HCT116 (cell line): ENCODE measurements at regions not wholly inside any gene's neighbourhood (a gene's known extent, or its start where the extent isn't known, plus 50 kb on each side); places are given as distances from the start of the nearest gene placed in this dataset.

Experiments
- ATAC-seq: fragments of 200-7000 bp; cut with Tn5 transposase; 2 replicates; pipeline ENCODE4 v1.9.1; 2020; ENCODE audit warnings: mild to moderate bottlenecking, moderate library complexity
- BruUV-seq: library from RNA; stranded (reverse); fragments of 400-500 nt; replicated peaks from 2 replicates; lab custom pipeline; 2021; lab: Mats Ljungman, UMichigan
- CTCF ChIA-PET: fragments of 300-600 bp; sonication (Branson Sonifier 250); formaldehyde crosslinking; loops from one replicate; lab custom pipeline; 2021; ENCODE audit warnings: antibody characterized with exemption; lab: Charles Lee
- POLR2A ChIA-PET: fragments of 300-600, 350-600 bp; sonication (Branson Sonifier 250); formaldehyde crosslinking; loops from one replicate; lab custom pipeline; 2021; ENCODE audit warnings: antibody characterized with exemption; lab: Charles Lee
- RAD21 ChIA-PET, 2 experiments: fragments of 300-600 bp; sonication (Branson Sonifier 250); formaldehyde crosslinking; loops; one replicate each; lab custom pipeline; 2023; ENCODE audit warnings: low total read pairs in 2 of 2; ENCODE audit not compliant: uncharacterized antibody in 2 of 2, unreplicated experiment in 2 of 2, low non-redundant PET in 1 of 2; lab: Charles Lee
- DNase-seq: peaks from one replicate; pipeline ENCODE4 v3.0.0-alpha.2; 2010; ENCODE audit warnings: low read depth, low spot score
- H2AFZ ChIP-seq: fragments of 200-600 bp; shearing (Covaris generic), sonication (generic); 2 replicates; pipeline ENCODE4 v1.6.1; 2017; ENCODE audit warnings: low read depth, mixed run types, mixed read lengths, antibody characterized with exemption, low read length; ENCODE audit not compliant: poor library complexity, severe bottlenecking
- H3K27ac ChIP-seq: 2 replicates; pipeline ENCODE4 v1.5.1; 2012; ENCODE audit warnings: low read depth, low read length
- H3K27me3 ChIP-seq: fragments of 200-600 bp; sonication (generic); 2 replicates; pipeline ENCODE4 v1.6.1; 2016; ENCODE audit warnings: mixed run types, low read length, mixed read lengths; ENCODE audit not compliant: insufficient read depth
- H3K36me3 ChIP-seq, 2 experiments: fragments of 200-500 bp in 1 of 2; fragments of 200-600 bp in 1 of 2; sonication (Bioruptor generic) in 1 of 2; sonication (generic) in 1 of 2; 2 replicates each; pipeline versions ENCODE4 v1.5.1 to v1.6.1; 2014 to 2016; ENCODE audit warnings: low read length in 2 of 2, inconsistent platforms in 1 of 2, mixed read lengths in 1 of 2, mixed run types in 1 of 2; ENCODE audit not compliant: insufficient read depth in 2 of 2, control insufficient read depth in 1 of 2
- H3K4me1 ChIP-seq, 2 experiments: fragments of 200-600 bp in 1 of 2; sonication (generic) in 1 of 2; 2 replicates each; pipeline versions ENCODE4 v1.5.1 to v1.6.1; 2012 to 2017; ENCODE audit warnings: low read length in 2 of 2, inconsistent platforms in 1 of 2, mild to moderate bottlenecking in 1 of 2, mixed read lengths in 1 of 2, mixed run types in 1 of 2, moderate library complexity in 1 of 2; ENCODE audit not compliant: insufficient read depth in 2 of 2, control insufficient read depth in 1 of 2
- H3K4me2 ChIP-seq: fragments of 200-600 bp; sonication (generic); 2 replicates; pipeline ENCODE4 v1.6.1; 2017; ENCODE audit warnings: mixed run types, low read length, mixed read lengths
- H3K4me3 ChIP-seq, 2 experiments: fragments of 200-600 bp in 1 of 2; sonication (generic) in 1 of 2; replicated peaks in 1 of 2; 2 replicates each; pipeline ENCODE4 v1.5.1; 2011 to 2016; ENCODE audit warnings: low read length in 2 of 2, control low read depth in 1 of 2, low read depth in 1 of 2, mild to moderate bottlenecking in 1 of 2, mixed read lengths in 1 of 2, mixed run types in 1 of 2
- H3K79me2 ChIP-seq: fragments of 200-600 bp; sonication (generic); 2 replicates; pipeline ENCODE4 v1.6.1; 2017; ENCODE audit warnings: mild to moderate bottlenecking, mixed run types, low read length, moderate library complexity, mixed read lengths; ENCODE audit not compliant: insufficient read depth
- H3K9ac ChIP-seq: fragments of 200-600 bp; sonication (generic); 2 replicates; pipeline ENCODE4 v1.6.1; 2016; ENCODE audit warnings: low read length, mixed read lengths
- H3K9me2 ChIP-seq: fragments of 200-600 bp; sonication (generic), shearing (Covaris generic); 2 replicates; pipeline ENCODE4 v1.6.1; 2017; ENCODE audit warnings: mixed run types, mild to moderate bottlenecking, moderate library complexity; ENCODE audit not compliant: insufficient read depth
- H3K9me3 ChIP-seq, 2 experiments: fragments of 200-500 bp in 1 of 2; fragments of 200-600 bp in 1 of 2; sonication (Bioruptor generic) in 1 of 2; sonication (generic) in 1 of 2; 2 replicates each; pipeline ENCODE4 v1.6.1; 2014 to 2017; ENCODE audit warnings: low read length in 2 of 2, mixed read lengths in 2 of 2, inconsistent platforms in 1 of 2, low read depth in 1 of 2, mild to moderate bottlenecking in 1 of 2, mixed run types in 1 of 2, moderate library complexity in 1 of 2; ENCODE audit not compliant: control insufficient read depth in 1 of 2, insufficient read depth in 1 of 2
- H4K20me1 ChIP-seq: fragments of 200-600 bp; sonication (generic), shearing (Covaris generic); 2 replicates; pipeline ENCODE4 v1.6.1; 2017; ENCODE audit warnings: mixed run types, mild to moderate bottlenecking, moderate library complexity; ENCODE audit not compliant: insufficient read depth
- CBX3 ChIP-seq: IDR thresholded peaks from 2 replicates; pipeline ENCODE4 v1.6.1; 2012; ENCODE audit warnings: low read depth
- EGR1 ChIP-seq: IDR thresholded peaks from 2 replicates; pipeline ENCODE4 v1.6.1; 2012; ENCODE audit warnings: low read depth
- EZH2 ChIP-seq: fragments of 200-600 bp; sonication (generic); IDR thresholded peaks from 2 replicates; pipeline ENCODE4 v1.6.1; 2017; ENCODE audit warnings: antibody characterized with exemption, mixed run types
- FOSL1 ChIP-seq: IDR thresholded peaks from 2 replicates; pipeline ENCODE4 v1.6.1; 2012; ENCODE audit warnings: low read depth
- JUND ChIP-seq: IDR thresholded peaks from 2 replicates; pipeline ENCODE4 v1.6.1; 2012
- SIN3A ChIP-seq: IDR thresholded peaks from 2 replicates; pipeline ENCODE4 v1.6.1; 2012; ENCODE audit warnings: low read depth
- TCF7L2 ChIP-seq: IDR thresholded peaks from 2 replicates; pipeline ENCODE4 v1.7.0; 2011; ENCODE audit warnings: borderline replicate concordance, inconsistent platforms; ENCODE audit not compliant: insufficient read depth, insufficient read length; ENCODE audit errors: extremely low read depth
- ZFX ChIP-seq: fragments of 450-650 bp; IDR thresholded peaks from 2 replicates; pipeline ENCODE4 v1.6.1; 2017
- ZNF274 ChIP-seq: fragments of 200-500 bp; sonication (Bioruptor generic); IDR thresholded peaks from 2 replicates; pipeline ENCODE4 v1.6.1; 2014; ENCODE audit warnings: mild to moderate bottlenecking, low read depth, low read length, inconsistent platforms
- intact Hi-C: fragments of 100-400 bp; cut with micrococcal nuclease; formaldehyde crosslinking; loops from 2 replicates; pipeline ENCODE4 v1.10.0; 2022
- TF ChIP-seq, protein P1 (sequence below), 3 experiments: fragments of 200-600 bp in 1 of 3; sonication (generic) in 1 of 3; IDR thresholded peaks in 2 of 3; conservative IDR thresholded peaks in 1 of 3; 2 replicates each; pipeline ENCODE4 v1.5.1; 2012 to 2017; ENCODE audit warnings: low read depth in 2 of 3, low read length in 2 of 3, antibody characterized with exemption in 1 of 3, borderline replicate concordance in 1 of 3, control low read depth in 1 of 3, mild to moderate bottlenecking in 1 of 3, mixed read lengths in 1 of 3, mixed run types in 1 of 3, moderate library complexity in 1 of 3; ENCODE audit not compliant: insufficient read depth in 1 of 3
- TF ChIP-seq, protein P2 (sequence below): IDR thresholded peaks from 2 replicates; pipeline ENCODE4 v1.6.1; 2011; ENCODE audit warnings: mild to moderate bottlenecking, low read length, moderate library complexity; ENCODE audit not compliant: insufficient replicate concordance; ENCODE audit errors: extremely low read depth

DNA sequence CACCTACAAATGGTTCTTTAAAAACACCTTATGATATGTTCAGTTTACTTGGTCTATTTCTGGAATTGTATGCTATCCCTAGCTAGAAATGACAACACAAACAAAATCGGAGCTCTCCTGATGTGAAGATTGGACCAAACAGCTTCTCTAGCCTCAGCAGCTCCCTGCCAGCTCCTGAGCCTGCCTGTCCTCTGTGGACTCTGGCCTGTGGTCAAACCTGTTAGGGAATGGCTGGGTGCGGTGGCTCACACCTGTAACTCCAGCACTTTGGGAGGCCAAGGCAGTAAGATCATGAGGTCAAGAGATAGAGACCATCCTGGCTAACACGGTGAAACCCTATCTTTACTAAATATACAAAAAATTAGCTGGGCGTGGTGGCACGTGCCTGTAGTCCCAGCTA lies 195.3 kb downstream of the GAS1 start (continued):
- TF ChIP-seq, protein P1, sequence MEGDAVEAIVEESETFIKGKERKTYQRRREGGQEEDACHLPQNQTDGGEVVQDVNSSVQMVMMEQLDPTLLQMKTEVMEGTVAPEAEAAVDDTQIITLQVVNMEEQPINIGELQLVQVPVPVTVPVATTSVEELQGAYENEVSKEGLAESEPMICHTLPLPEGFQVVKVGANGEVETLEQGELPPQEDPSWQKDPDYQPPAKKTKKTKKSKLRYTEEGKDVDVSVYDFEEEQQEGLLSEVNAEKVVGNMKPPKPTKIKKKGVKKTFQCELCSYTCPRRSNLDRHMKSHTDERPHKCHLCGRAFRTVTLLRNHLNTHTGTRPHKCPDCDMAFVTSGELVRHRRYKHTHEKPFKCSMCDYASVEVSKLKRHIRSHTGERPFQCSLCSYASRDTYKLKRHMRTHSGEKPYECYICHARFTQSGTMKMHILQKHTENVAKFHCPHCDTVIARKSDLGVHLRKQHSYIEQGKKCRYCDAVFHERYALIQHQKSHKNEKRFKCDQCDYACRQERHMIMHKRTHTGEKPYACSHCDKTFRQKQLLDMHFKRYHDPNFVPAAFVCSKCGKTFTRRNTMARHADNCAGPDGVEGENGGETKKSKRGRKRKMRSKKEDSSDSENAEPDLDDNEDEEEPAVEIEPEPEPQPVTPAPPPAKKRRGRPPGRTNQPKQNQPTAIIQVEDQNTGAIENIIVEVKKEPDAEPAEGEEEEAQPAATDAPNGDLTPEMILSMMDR (IDR thresholded peaks at IDR 0.05 in 2 of 3, conservative IDR thresholded peaks at IDR 0.05 in 1 of 3; ENCODE audit: borderline replicate concordance in 1 of 3, insufficient read depth in 1 of 3, low read depth in 2 of 3, low read length in 2 of 3): no peak
- TF ChIP-seq EZH2: no peak

DNA sequence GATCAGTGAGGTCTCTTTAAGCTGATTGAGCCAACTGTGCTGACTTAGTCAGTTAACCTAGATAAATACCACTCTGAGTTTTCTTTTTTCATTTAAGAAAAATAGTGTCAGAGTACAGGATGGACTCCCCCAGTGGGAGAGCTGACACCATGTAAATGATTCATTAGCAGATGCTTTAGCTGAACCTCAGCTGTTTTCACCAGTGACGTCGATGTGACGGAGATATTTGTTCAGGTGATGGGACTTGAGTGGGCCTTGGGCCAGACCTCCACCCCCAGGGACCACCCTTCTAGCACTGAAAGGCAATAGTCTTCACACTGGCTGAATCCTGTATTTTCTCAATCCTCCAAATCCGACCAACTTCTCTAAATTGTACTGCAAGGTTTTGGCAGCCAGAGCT lies 196.1 kb downstream of the GAS1 start:
- intact Hi-C loops: no loop called here
- no TSS peak for BruUV-seq
- DNase-seq: no peak

More for the DNA sequence above, 196.1 kb downstream of the GAS1 start:
- RAD21 ChIA-PET: no interaction called here
- Histone ChIP-seq H3K9ac (no peak overlapping the region), H3K9me3 (no peaks in the 10 kb centered on the region), H3K27me3 (peaks cover 46% of the 10 kb centered on the region), H3K9me2 (no peaks in the 10 kb centered on the region), H3K4me3 (no peak overlapping the region), H3K79me2 (no peaks in the 10 kb centered on the region), H3K4me1 (no peaks in the 10 kb centered on the region), H2AFZ (no peak overlapping the region), H3K4me2 (no peak overlapping the region), H3K36me3 (no peaks in the 10 kb centered on the region), H3K27ac (no peak overlapping the region), H4K20me1 (no peaks in the 10 kb centered on the region)
- POLR2A ChIA-PET: no interaction called here
- CTCF ChIA-PET: no interaction called here
- TF ChIP-seq EGR1 (no peak), JUND (no peak), TCF7L2 (no peak), SIN3A (no peak), ZFX (no peak), FOSL1 (no peak), CBX3 (no peak), EZH2 (no peak), ZNF274 (no peak)
- TF ChIP-seq, protein P1 (IDR thresholded peaks at IDR 0.05 in 2 of 3, conservative IDR thresholded peaks at IDR 0.05 in 1 of 3; ENCODE audit: borderline replicate concordance in 1 of 3, insufficient read depth in 1 of 3, low read depth in 2 of 3, low read length in 2 of 3): no peak
- TF ChIP-seq, protein P2, sequence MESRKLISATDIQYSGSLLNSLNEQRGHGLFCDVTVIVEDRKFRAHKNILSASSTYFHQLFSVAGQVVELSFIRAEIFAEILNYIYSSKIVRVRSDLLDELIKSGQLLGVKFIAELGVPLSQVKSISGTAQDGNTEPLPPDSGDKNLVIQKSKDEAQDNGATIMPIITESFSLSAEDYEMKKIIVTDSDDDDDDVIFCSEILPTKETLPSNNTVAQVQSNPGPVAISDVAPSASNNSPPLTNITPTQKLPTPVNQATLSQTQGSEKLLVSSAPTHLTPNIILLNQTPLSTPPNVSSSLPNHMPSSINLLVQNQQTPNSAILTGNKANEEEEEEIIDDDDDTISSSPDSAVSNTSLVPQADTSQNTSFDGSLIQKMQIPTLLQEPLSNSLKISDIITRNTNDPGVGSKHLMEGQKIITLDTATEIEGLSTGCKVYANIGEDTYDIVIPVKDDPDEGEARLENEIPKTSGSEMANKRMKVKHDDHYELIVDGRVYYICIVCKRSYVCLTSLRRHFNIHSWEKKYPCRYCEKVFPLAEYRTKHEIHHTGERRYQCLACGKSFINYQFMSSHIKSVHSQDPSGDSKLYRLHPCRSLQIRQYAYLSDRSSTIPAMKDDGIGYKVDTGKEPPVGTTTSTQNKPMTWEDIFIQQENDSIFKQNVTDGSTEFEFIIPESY: no peak
- no peak for ATAC-seq
